Suppressor macrophage treated with lipopolysaccharide for 1 hour (primary cell): ENCODE measurements at regions not wholly inside any gene's neighbourhood (a gene's known extent, or its start where the extent isn't known, plus 50 kb on each side); places are given as distances from the start of the nearest gene placed in this dataset.

Source experiments
- DNase-seq, 3 donors: peaks; one replicate each; pipeline ENCODE4 v3.0.0-alpha.2; 2020 to 2022

- no peak for DNase-seq
Measured at GRCh38 chr12:125919856-125920470, 854.7 kb downstream of the AACS start.

GRCh38 chr12:125922330-125922729 is 857.1 kb downstream of the AACS start:
- DNase-seq: no peak

GRCh38 chr12:125936502-125936901 is 871.3 kb downstream of the AACS start:
- DNase-seq: no peak

GRCh38 chr12:125944446-125944845 is 879.2 kb downstream of the AACS start:
- no peak for DNase-seq

GRCh38 chr12:125949471-125949870 is 884.2 kb downstream of the AACS start:
- DNase-seq: no peak

- DNase-seq: no peak
Measured at GRCh38 chr12:125954362-125954761, 889.1 kb downstream of the AACS start.

GRCh38 chr12:125956186-125956585 is 891.0 kb downstream of the AACS start:
- no peak for DNase-seq

- DNase-seq: no peak
Measured at GRCh38 chr12:125966641-125967040, 901.4 kb downstream of the AACS start.

- no peak for DNase-seq
Measured at GRCh38 chr12:125968413-125968812, 903.2 kb downstream of the AACS start.

- DNase-seq: no peak
Measured at GRCh38 chr12:125971981-125972380, 906.7 kb downstream of the AACS start.

GRCh38 chr12:125978286-125978685 is 913.1 kb downstream of the AACS start:
- DNase-seq: no peak

GRCh38 chr12:125981610-125982253 is 916.5 kb downstream of the AACS start:
- no peak for DNase-seq

- peak; percentile 3 to 57 (median 5) for DNase-seq
Measured at GRCh38 chr12:125983094-125983783, 918.0 kb downstream of the AACS start.

GRCh38 chr12:125983784-125984500 is 918.7 kb downstream of the AACS start:
- no peak for DNase-seq

GRCh38 chr12:125988545-125988944 is 923.3 kb downstream of the AACS start:
- DNase-seq: no peak

- DNase-seq: no peak
Measured at GRCh38 chr12:125989696-125990095, 924.5 kb downstream of the AACS start.

- DNase-seq: peak in 2 of 3 donors; percentile 7 to 37
Measured at GRCh38 chr12:125996443-125996842, 931.2 kb downstream of the AACS start.

- DNase-seq: no peak
Measured at GRCh38 chr12:125999628-126000027, 934.4 kb downstream of the AACS start.

GRCh38 chr12:126019385-126019784 is 954.1 kb downstream of the AACS start:
- no peak for DNase-seq

- no peak for DNase-seq
Measured at GRCh38 chr12:126021675-126022074, 956.4 kb downstream of the AACS start.

GRCh38 chr12:126027825-126028224 is 962.6 kb downstream of the AACS start:
- DNase-seq: no peak

GRCh38 chr12:126030573-126030972 is 965.3 kb downstream of the AACS start:
- no peak for DNase-seq

- no peak for DNase-seq
Measured at GRCh38 chr12:126033751-126034150, 968.5 kb downstream of the AACS start.

- DNase-seq: no peak
Measured at GRCh38 chr12:126036348-126036747, 971.1 kb downstream of the AACS start.
